Sigmoid colon (tissue), 3 donors: ENCODE measurements at regions not wholly inside any gene's neighbourhood (a gene's known extent, or its start where the extent isn't known, plus 50 kb on each side); places are given as distances from the start of the nearest gene placed in this dataset.
"Not testable (repeated sequence)": the region's sequence is repeated elsewhere in the genome, so short reads cannot be mapped to it uniquely, and the experiment has no call there.

Experiments
- CTCF ChIP-seq, 4 experiments: fragments of 450-650 bp in 3 of 4; fragments of 200-600 bp in 1 of 4; IDR thresholded peaks; one replicate each; pipeline ENCODE4 v1.5.1; 2016 to 2019; ENCODE audit warnings: antibody characterized with exemption in 4 of 4, mild to moderate bottlenecking in 3 of 4, moderate library complexity in 2 of 4
- POLR2A ChIP-seq, 2 donors: fragments of 450-650 bp; IDR thresholded peaks; one replicate each; pipeline ENCODE4 v1.6.1; 2016; ENCODE audit warnings: antibody characterized with exemption in 2 of 2, mild to moderate bottlenecking in 2 of 2, moderate library complexity in 2 of 2

GRCh38 chr2:234553223-234553622 is 56.3 kb upstream of the ARL4C start:
- not testable (repeated sequence) for TF ChIP-seq CTCF, POLR2A (IDR thresholded peaks at IDR 0.05)
